ENCODE measurements at regions not wholly inside any gene's neighbourhood (a gene's known extent, or its start where the extent isn't known, plus 50 kb on each side); places are given as distances from the start of the nearest gene placed in this dataset.

DNA sequence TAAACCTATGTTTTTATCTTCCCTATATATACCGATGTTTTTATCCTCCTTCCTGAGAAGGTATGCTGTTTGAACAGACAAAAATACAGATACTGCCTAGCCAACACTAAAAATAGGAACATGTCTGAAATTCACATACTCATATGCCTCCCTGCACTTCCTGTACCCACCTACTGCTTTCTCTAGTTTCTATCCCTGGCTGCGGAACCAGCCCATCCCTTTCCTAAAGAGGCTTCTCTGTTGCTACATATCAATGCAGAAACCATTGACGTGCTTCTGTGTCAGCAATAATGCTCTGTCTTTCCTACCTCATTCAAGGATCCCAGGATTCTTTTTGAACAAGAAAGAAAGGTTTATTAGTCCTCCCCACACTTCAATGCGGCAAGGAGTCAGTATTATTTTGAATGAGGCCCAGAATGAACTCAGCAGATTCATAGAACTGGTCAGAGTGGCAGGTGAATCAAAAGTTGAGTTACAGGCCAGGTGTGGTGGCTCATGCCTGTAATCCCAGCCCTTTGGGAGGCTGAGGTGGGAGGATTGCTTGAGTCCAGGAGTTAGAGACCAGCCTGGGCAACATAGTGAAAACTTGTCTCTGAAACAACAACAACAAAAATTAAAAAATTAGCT is 67.8 kb upstream of the NAP1L1 start:
- no peak overlapping the region for H3K27ac ChIP-seq
- ATAC-seq = peak; percentile 26 to 51
- in situ Hi-C loops (cut with MboI; ENCODE audit: low sequenced_read_pairs in 4 of 4) = no loop called here
- H3K36me3 ChIP-seq = no peaks in the 10 kb centered on the region
- no peak for TF ChIP-seq POLR2A (IDR thresholded peaks at IDR 0.05)
- TF ChIP-seq, protein P1, sequence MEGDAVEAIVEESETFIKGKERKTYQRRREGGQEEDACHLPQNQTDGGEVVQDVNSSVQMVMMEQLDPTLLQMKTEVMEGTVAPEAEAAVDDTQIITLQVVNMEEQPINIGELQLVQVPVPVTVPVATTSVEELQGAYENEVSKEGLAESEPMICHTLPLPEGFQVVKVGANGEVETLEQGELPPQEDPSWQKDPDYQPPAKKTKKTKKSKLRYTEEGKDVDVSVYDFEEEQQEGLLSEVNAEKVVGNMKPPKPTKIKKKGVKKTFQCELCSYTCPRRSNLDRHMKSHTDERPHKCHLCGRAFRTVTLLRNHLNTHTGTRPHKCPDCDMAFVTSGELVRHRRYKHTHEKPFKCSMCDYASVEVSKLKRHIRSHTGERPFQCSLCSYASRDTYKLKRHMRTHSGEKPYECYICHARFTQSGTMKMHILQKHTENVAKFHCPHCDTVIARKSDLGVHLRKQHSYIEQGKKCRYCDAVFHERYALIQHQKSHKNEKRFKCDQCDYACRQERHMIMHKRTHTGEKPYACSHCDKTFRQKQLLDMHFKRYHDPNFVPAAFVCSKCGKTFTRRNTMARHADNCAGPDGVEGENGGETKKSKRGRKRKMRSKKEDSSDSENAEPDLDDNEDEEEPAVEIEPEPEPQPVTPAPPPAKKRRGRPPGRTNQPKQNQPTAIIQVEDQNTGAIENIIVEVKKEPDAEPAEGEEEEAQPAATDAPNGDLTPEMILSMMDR (IDR thresholded peaks at IDR 0.05 in 4 of 5, conservative IDR thresholded peaks at IDR 0.05 in 1 of 5) = no peak
- no peaks in the 10 kb centered on the region for H3K9me3 ChIP-seq
- intact Hi-C loops (cut with DNase I; ENCODE audit: low total_unique reads) = no loop called here
- no peak overlapping the region for H3K4me3 ChIP-seq
- no peak for DNase-seq
- H3K27me3 ChIP-seq = no peaks in the 10 kb centered on the region
- no peaks in the 10 kb centered on the region for H3K4me1 ChIP-seq

DNA sequence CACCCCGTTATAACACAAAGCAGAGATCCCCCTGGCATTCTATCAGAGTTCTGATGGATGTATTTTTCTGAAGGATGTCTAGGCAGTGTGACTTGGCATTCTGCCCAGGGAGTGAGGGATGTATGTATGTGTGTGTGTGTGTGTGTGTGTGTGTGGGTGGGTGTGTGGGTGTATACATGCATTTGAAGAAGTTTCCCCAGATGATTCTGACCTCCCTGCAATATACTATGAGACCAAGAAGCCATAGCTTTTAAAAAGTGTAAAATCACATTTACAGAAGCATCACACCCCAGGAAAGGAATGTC is 59.7 kb upstream of the NAP1L1 start:
- ATAC-seq = no peak
- H3K4me3 ChIP-seq = no peak overlapping the region
- in situ Hi-C loops (cut with MboI; ENCODE audit: low sequenced_read_pairs in 4 of 4) (no loop called here), intact Hi-C loops (cut with DNase I; ENCODE audit: low total_unique reads) (no loop called here)
- no peaks in the 10 kb centered on the region for H3K36me3 ChIP-seq
- TF ChIP-seq, protein P1 (IDR thresholded peaks at IDR 0.05 in 4 of 5, conservative IDR thresholded peaks at IDR 0.05 in 1 of 5) = no peak
- no peak for TF ChIP-seq POLR2A (IDR thresholded peaks at IDR 0.05)
- no peak overlapping the region for H3K27ac ChIP-seq
- no peaks in the 10 kb centered on the region for H3K27me3 ChIP-seq
- no peaks in the 10 kb centered on the region for H3K4me1 ChIP-seq
- H3K9me3 ChIP-seq = no peaks in the 10 kb centered on the region
- DNase-seq = no peak

DNA sequence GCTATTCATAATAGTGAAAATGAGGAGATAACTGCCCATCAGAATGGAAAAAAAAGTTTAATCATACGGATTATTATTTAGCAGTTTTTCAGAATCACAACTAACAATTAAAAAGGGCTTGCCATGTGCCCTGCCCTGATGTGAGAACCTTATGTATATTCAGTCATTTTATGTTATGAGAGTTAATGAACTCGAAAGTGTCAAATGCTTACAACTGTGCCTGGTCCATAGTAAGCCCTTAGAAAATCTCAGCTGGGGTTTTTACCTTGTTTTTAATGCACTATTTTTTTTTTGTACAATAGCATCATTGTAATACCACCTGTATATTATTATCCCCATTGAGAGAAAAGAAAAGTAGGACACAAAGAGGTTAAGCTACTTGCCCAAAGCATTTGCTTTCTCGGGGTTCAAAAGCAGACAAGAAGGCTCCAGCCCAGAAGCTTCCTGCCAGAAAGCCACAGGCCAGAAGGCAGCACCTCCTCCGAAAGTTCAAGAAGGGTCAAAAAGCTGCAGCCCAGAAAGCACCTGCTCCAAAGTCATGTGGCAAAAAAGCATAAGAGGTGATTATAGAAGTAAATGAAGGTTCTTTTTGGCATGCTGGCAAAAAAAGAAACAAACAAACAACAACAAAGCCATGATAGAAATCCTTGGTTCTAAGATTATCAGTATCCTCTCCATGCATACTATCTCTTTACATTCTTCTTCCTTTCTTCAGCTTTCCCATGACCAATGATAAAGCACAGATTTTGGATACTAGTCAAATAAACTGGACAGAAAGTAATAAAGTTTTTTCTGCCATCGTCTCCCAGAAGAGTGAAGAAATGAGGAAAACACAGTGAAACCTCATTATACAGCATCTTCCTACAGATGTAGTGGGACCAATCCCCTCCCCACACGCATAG is 59.1 kb upstream of the NAP1L1 start:
- in situ Hi-C loops (cut with MboI; ENCODE audit: low sequenced_read_pairs in 4 of 4) (no loop called here), intact Hi-C loops (cut with DNase I; ENCODE audit: low total_unique reads) (no loop called here)
- DNase-seq = no peak
- Histone ChIP-seq H3K27me3 (no peaks in the 10 kb centered on the region), H3K27ac (no peak overlapping the region), H3K4me1 (no peaks in the 10 kb centered on the region), H3K36me3 (no peaks in the 10 kb centered on the region), H3K9me3 (no peaks in the 10 kb centered on the region), H3K4me3 (no peak overlapping the region)
- TF ChIP-seq, protein P1 (IDR thresholded peaks at IDR 0.05 in 4 of 5, conservative IDR thresholded peaks at IDR 0.05 in 1 of 5) = no peak
- TF ChIP-seq POLR2A (IDR thresholded peaks at IDR 0.05) = no peak
- ATAC-seq = no peak

DNA sequence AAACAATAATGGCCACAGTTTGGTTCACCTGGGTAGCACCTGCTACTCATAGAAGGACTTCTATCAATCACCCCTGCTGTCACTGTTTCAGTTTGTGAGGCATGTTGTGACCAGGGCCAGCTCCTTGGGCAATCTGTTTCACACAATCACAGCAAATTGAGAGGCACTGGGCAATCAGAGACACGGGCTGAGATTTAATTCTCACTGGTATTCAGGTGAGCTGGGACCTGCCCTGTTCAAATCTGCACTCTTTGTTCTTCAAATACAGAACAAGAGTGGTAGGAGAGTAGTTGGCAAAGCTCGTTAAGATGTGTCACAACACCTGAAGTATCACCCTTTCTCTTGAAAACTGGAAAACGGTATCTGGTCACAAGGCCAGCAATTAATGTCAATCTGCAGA is 57.8 kb upstream of the NAP1L1 start:
- in situ Hi-C loops (cut with MboI; ENCODE audit: low sequenced_read_pairs in 4 of 4) = no loop called here
- TF ChIP-seq, protein P1 (IDR thresholded peaks at IDR 0.05 in 4 of 5, conservative IDR thresholded peaks at IDR 0.05 in 1 of 5) = no peak
- TF ChIP-seq POLR2A (IDR thresholded peaks at IDR 0.05) = no peak
- ATAC-seq (no peak), DNase-seq (no peak)
- Histone ChIP-seq H3K27ac (no peak overlapping the region), H3K36me3 (no peaks in the 10 kb centered on the region), H3K4me1 (no peaks in the 10 kb centered on the region), H3K4me3 (no peak overlapping the region), H3K27me3 (no peaks in the 10 kb centered on the region), H3K9me3 (peaks cover 0 to 5% (median 0%) of the 10 kb centered on the region in 3 donors)
- intact Hi-C loops (cut with DNase I; ENCODE audit: low total_unique reads) = no loop called here

Measured in gastrocnemius medialis (tissue), 4 donors.